Bronchial epithelial cell (primary cell): ENCODE measurements at regions not wholly inside any gene's neighbourhood (a gene's known extent, or its start where the extent isn't known, plus 50 kb on each side); places are given as distances from the start of the nearest gene placed in this dataset.

ENCODE experiments used
- DNase-seq: peaks from one replicate; pipeline ENCODE4 v3.0.0-alpha.2; 2010; ENCODE audit warnings: low read depth
- FAIRE-seq: peaks from 2 replicates; lab custom pipeline; 2011; peaks lifted over from hg19 to GRCh38; lab: Jason Lieb, UNC
- H3K27me3 ChIP-seq: 2 replicates; pipeline ENCODE4 v1.5.1; 2011; ENCODE audit warnings: low read length; ENCODE audit not compliant: control insufficient read depth, insufficient read depth
- H3K36me3 ChIP-seq: 2 replicates; pipeline ENCODE4 v1.5.1; 2011; ENCODE audit warnings: low read length; ENCODE audit not compliant: control insufficient read depth, insufficient read depth
- H3K4me3 ChIP-seq: 2 replicates; pipeline ENCODE4 v1.5.1; 2011; ENCODE audit warnings: mild to moderate bottlenecking, low read depth, low read length, control low read depth
- CTCF ChIP-seq: IDR thresholded peaks from 2 replicates; pipeline ENCODE4 v1.5.1; 2011; ENCODE audit warnings: mild to moderate bottlenecking, moderate library complexity, low read length, control low read depth, inconsistent platforms; ENCODE audit not compliant: insufficient read depth, severe bottlenecking

DNA sequence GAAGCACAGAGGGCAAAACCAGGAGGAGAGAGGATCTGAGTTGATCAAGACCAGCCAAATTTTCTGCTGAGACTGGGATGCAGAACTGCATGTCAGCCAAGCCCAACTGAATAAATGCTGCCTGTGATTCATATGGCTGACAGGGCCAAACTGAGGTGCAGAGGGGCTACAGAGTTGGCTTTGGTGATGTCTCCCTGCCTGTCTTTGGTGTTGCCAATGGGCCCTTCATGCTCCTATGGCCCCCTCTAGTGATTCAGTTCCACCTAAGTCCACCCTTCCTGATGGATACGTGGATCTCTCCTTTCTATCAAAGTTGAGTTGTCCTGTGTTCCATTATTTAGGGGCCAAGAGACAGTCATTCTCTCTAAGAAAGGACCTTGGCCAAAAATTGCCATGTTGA, 163.6 kb upstream of the TLE4 start:
- Histone ChIP-seq H3K36me3 (no peaks in the 10 kb centered on the region), H3K4me3 (no peak overlapping the region), H3K27me3 (no peaks in the 10 kb centered on the region)
- no peak for DNase-seq
- no peak for FAIRE-seq
- TF ChIP-seq CTCF = no peak

DNA sequence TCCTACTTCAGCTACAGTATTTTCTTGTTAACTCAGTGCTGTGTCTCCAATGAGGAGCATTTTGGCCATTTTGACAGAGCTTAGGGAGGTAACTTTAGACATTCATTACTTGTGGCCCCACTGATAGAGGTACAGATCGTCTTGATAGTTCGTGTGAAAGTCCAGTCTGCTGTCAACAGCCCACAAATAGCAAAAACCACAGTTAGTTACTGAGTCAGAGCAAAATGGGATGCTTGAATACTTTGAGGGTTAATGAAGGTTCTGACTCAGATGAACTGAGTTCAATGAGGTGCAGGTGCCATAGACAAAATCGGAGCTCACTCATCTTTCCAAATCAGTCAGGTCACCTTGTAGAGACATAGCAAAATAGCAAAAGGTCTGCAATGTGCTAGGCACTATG, 163.1 kb upstream of the TLE4 start:
- H3K27me3 ChIP-seq = no peaks in the 10 kb centered on the region
- FAIRE-seq (no peak), DNase-seq (no peak)
- H3K4me3 ChIP-seq = no peak overlapping the region
- TF ChIP-seq CTCF = no peak
- no peaks in the 10 kb centered on the region for H3K36me3 ChIP-seq

DNA sequence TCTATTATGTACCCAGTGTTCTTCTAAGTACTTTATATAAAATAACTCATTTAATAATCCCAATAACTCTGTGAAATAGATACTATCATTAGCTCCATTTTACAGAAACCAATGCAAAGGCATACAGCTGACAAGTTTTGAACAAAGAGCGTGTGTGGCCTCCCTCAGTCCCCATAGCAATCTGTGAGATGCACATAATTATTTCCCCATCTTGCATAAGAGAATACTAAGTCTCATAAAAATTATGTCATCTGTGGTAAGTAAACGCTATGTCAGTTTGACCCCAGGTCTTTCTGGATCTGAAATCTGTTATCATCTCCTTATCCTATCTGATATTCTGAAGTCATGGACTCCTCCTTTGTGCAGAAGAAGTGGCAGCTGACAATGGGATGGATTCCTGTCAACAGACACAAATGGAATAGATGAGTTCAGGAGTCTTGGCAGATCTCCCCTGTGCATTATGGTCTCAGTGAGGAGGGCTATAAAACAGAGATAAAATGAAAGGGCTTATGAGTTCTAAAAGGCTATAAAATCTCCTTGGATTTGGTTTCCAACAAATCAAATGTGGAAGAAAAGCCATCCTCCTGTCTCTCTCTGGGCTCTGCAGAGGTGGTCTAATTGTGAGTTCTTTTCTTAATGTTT, 162.5 kb upstream of the TLE4 start:
- no peaks in the 10 kb centered on the region for H3K27me3 ChIP-seq

GRCh38 chr9:79425840-79426239, 145.9 kb upstream of the TLE4 start:
- Histone ChIP-seq H3K27me3 (no peaks in the 10 kb centered on the region), H3K36me3 (no peaks in the 10 kb centered on the region), H3K4me3 (no peak overlapping the region)
- no peak for FAIRE-seq
- DNase-seq = no peak
- no peak for TF ChIP-seq CTCF

More for the DNA sequence above, 162.5 kb upstream of the TLE4 start:
- no peak overlapping the region for H3K4me3 ChIP-seq
- no peak for TF ChIP-seq CTCF
- DNase-seq (no peak), FAIRE-seq (no peak)
- no peaks in the 10 kb centered on the region for H3K36me3 ChIP-seq

- TF ChIP-seq CTCF = no peak
- Histone ChIP-seq H3K4me3 (no peak overlapping the region), H3K27me3 (no peaks in the 10 kb centered on the region), H3K36me3 (no peaks in the 10 kb centered on the region)
- DNase-seq (no peak), FAIRE-seq (no peak)
These were observed 143.3 kb upstream of the TLE4 start for GRCh38 chr9:79428422-79428821.

DNA sequence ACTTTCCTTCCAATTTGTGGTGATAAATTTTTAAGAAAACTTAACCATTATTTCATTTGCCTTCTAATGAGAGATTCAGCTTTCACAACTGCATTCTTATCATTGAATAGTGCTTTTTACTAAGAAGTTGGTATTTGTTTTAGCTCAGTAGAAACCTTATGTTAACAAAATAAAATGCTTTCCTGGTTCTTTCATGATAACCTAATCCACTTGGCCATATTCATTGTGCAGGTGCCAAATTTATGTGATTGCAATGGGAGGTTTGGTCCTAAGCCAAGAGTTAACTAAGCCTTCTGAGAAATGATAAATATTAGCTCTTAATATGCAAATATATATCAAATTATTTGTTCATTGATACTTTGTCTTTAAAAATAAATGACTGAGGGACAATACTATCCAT, 141.1 kb upstream of the TLE4 start:
- DNase-seq (no peak), FAIRE-seq (no peak)
- H3K4me3 ChIP-seq = no peak overlapping the region
- H3K36me3 ChIP-seq = no peaks in the 10 kb centered on the region
- TF ChIP-seq CTCF = no peak
- H3K27me3 ChIP-seq = no peaks in the 10 kb centered on the region
